SK-N-SH (cell line): ENCODE measurements at regions not wholly inside any gene's neighbourhood (a gene's known extent, or its start where the extent isn't known, plus 50 kb on each side); places are given as distances from the start of the nearest gene placed in this dataset.

Experiments used
- EP300 ChIP-seq, 2 experiments: IDR thresholded peaks; 2 replicates each; pipeline versions ENCODE4 v1.4.0 to v1.6.1; 2012; ENCODE audit warnings: borderline replicate concordance in 1 of 2, low read depth in 1 of 2, low read length in 1 of 2
- EZH2phosphoT487 ChIP-seq: fragments of 200-600 bp; sonication (generic); IDR thresholded peaks from 2 replicates; pipeline ENCODE4 v1.6.1; 2017; ENCODE audit warnings: low read depth, mixed run types, mild to moderate bottlenecking, antibody characterized with exemption, moderate library complexity, borderline replicate concordance
- GABPA ChIP-seq: IDR thresholded peaks from 2 replicates; pipeline ENCODE4 v1.4.0; 2012; ENCODE audit warnings: low read depth, mild to moderate bottlenecking
- MXI1 ChIP-seq: IDR thresholded peaks from 2 replicates; pipeline ENCODE4 v1.6.1; 2012; ENCODE audit warnings: mild to moderate bottlenecking, low read depth, low read length, improper control_type of control experiment
- POLR2AphosphoS5 ChIP-seq: IDR thresholded peaks from 2 replicates; pipeline ENCODE4 v1.6.1; 2012; ENCODE audit warnings: low read depth, low read length
- REST ChIP-seq: IDR thresholded peaks from 2 replicates; pipeline ENCODE4 v1.6.1; 2012; ENCODE audit warnings: mild to moderate bottlenecking, low read depth, low read length, moderate library complexity
- TAF1 ChIP-seq: IDR thresholded peaks from 2 replicates; pipeline ENCODE4 v1.6.1; 2012; ENCODE audit warnings: low read depth, mild to moderate bottlenecking, low read length, moderate library complexity, borderline replicate concordance
- USF2 ChIP-seq: fragments of 150-350 bp; IDR thresholded peaks from 2 replicates; pipeline ENCODE4 v1.6.1; 2017; ENCODE audit warnings: antibody characterized with exemption, low read length, low read depth, borderline replicate concordance
- YY1 ChIP-seq: IDR thresholded peaks from 2 replicates; pipeline ENCODE4 v1.4.0; 2012; ENCODE audit warnings: low read depth, mild to moderate bottlenecking
- ZBTB33 ChIP-seq: IDR thresholded peaks from 2 replicates; pipeline ENCODE4 v1.4.0; 2012; ENCODE audit warnings: low read depth, borderline replicate concordance
- TF ChIP-seq, protein P1 (sequence below): IDR thresholded peaks from 2 replicates; pipeline ENCODE4 v1.4.0; 2012; ENCODE audit warnings: low read depth, borderline replicate concordance
- TF ChIP-seq, protein P2 (sequence below): fragments of 200-600 bp; sonication (generic); IDR thresholded peaks from 2 replicates; pipeline ENCODE4 v1.6.1; 2017; ENCODE audit warnings: antibody characterized with exemption, mild to moderate bottlenecking, moderate library complexity

DNA sequence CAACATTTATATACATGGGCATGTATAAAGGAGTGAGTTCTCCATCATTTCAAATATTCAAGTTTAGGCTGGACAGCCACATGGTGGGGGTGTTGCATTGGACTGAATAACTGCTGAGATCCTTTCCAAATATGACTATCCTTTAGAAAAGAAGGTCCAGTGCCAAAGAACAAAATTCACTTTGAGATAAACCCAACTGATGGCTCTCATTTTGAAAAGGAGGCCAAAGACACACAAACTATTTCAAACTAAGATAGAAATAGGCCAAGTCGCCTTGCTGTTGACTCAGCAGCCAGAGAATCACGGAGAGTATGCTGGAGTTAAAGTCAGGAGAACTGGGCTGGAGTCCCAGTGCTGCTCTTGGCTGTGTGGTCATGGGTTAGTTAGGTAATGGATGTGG, 204.5 kb upstream of the LRATD1 start:
- TF ChIP-seq EP300 (IDR thresholded peaks at IDR 0.05; ENCODE audit: borderline replicate concordance in 1 of 2, low read depth in 1 of 2, low read length in 1 of 2): no peak
- TF ChIP-seq, protein P1, sequence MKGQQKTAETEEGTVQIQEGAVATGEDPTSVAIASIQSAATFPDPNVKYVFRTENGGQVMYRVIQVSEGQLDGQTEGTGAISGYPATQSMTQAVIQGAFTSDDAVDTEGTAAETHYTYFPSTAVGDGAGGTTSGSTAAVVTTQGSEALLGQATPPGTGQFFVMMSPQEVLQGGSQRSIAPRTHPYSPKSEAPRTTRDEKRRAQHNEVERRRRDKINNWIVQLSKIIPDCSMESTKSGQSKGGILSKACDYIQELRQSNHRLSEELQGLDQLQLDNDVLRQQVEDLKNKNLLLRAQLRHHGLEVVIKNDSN: no peak
- TF ChIP-seq, protein P2, sequence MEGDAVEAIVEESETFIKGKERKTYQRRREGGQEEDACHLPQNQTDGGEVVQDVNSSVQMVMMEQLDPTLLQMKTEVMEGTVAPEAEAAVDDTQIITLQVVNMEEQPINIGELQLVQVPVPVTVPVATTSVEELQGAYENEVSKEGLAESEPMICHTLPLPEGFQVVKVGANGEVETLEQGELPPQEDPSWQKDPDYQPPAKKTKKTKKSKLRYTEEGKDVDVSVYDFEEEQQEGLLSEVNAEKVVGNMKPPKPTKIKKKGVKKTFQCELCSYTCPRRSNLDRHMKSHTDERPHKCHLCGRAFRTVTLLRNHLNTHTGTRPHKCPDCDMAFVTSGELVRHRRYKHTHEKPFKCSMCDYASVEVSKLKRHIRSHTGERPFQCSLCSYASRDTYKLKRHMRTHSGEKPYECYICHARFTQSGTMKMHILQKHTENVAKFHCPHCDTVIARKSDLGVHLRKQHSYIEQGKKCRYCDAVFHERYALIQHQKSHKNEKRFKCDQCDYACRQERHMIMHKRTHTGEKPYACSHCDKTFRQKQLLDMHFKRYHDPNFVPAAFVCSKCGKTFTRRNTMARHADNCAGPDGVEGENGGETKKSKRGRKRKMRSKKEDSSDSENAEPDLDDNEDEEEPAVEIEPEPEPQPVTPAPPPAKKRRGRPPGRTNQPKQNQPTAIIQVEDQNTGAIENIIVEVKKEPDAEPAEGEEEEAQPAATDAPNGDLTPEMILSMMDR: peak; percentile 60
- no peak for TF ChIP-seq POLR2AphosphoS5
- TF ChIP-seq YY1: no peak
- no peak for TF ChIP-seq TAF1
- no peak for TF ChIP-seq GABPA
- no peak for TF ChIP-seq MXI1
- no peak for TF ChIP-seq REST
- TF ChIP-seq EZH2phosphoT487: no peak
- no peak for TF ChIP-seq USF2
- TF ChIP-seq ZBTB33: no peak
